HG02763 (cell line): ENCODE measurements at regions not wholly inside any gene's neighbourhood (a gene's known extent, or its start where the extent isn't known, plus 50 kb on each side); places are given as distances from the start of the nearest gene placed in this dataset.
"Not testable (repeated sequence)": the region's sequence is repeated elsewhere in the genome, so short reads cannot be mapped to it uniquely, and the experiment has no call there.

Source experiments
- ATAC-seq: cut with Tn5 transposase; IDR thresholded peaks from one replicate; pipeline ENCODE4 v1.9.1; 2021; ENCODE audit warnings: mild to moderate bottlenecking, moderate library complexity; ENCODE audit not compliant: unreplicated experiment

DNA sequence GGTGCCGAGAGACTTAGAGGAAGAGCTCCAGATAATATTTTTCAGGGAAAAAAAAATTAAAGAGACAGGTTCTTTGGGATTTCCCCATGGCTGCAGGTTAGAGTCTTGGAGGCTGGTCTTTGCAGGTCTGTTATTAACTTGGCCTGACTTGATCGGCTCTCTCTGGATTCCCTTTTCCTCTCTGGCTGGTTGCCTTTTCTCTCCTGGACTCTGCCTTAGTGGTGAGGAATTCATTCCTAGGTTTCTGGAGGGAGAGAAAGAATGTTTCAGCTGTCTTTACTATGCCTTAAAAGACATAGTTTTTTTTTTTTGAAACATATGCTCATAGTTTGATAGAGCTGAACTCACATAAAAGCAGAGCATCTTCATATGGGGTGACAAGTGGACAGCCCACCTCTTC lies 336.3 kb downstream of the BMP4 start:
- ATAC-seq: no peak

DNA sequence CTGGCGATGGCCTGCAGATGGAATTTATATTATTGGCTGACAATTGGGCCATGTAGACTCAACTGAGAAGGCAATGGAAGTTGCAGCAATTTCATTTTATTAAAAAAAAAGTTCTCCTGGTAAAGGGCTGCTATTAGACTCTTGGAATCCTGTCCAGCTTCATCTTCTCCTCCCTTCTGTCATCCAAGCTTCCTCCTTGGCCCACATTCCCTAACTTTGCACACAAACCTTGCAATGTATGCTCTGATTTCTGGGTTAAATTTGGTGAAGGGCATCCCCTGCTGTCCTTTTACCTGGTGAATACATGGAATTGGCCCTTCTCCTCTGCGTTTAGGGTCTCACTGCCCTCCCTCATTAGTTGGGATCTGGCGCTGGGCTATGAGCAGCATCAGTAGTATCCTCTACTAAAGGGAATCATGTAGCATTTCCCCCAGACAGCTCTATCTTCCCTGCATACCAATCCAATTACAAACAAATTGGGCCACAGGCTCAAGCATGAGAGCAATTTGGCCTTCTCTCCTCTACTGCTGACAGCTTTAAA lies 336.9 kb downstream of the BMP4 start:
- no peak for ATAC-seq

- not testable (repeated sequence) for ATAC-seq
These were observed 340.1 kb downstream of the BMP4 start for GRCh38 chr14:53616536-53616935.

GRCh38 chr14:53615252-53615651 lies 341.4 kb downstream of the BMP4 start:
- no peak for ATAC-seq

- ATAC-seq: peak; percentile 96
These were observed 343.0 kb downstream of the BMP4 start for GRCh38 chr14:53613404-53614253.

DNA sequence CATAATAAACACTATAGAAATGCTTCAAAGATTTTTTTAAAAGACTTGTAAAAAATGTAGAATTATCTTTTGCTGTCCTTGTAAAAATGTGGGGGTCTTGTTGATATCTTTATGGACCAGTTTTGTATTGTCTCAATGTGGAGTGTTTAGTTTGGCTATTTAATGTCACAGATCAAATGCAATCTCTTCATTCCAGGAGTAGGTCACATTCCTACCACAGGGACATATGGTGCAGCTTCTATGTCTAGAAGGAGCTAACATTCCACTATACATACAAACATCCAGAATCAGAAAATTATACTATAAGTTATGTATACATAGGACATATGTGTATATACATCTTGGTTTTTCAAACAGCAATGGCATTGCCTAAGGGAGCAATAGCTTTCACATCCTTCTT lies 345.7 kb downstream of the BMP4 start:
- ATAC-seq: no peak

GRCh38 chr14:53609009-53609408 lies 347.6 kb downstream of the BMP4 start:
- no peak for ATAC-seq

DNA sequence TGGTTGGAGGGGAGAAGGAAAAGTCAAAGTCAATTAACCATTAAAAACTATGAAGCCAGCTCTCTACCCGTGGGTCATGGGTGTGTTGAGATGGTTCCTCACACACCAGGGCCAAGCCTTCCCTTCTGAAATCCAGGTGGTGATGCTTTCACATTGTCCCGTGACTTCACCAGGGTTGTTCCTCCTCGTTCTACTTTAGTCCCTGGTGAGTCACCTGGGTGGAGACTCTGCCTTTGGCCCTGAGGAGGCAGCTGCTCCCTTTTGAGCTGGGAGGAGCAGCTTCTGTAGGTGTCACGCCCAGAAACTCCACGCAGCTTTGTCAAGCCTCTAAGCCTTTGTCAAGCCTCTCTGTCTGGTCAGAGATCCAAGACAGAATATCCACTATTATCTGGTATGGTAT lies 348.3 kb downstream of the BMP4 start:
- ATAC-seq: peak; percentile 47

DNA sequence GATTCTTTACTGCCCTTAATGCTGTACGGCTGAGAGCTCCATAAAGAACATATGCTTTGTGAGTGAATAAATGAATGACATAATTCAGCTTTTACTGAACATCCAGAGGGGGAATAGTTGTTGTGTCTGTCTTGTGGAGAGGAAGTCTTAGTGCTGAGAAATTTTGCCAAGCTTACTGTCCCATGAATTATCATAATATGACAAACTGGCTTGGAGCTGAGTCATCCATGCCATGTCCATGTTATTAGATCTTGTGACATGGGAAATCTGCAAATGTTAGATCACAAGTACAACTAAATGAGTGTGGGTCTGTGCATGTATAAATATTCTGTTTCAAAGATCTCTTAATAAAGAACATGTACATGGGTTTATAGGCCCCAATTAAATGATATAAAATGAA lies 350.4 kb downstream of the BMP4 start:
- no peak for ATAC-seq

- ATAC-seq: no peak
These were observed 351.1 kb downstream of the BMP4 start for GRCh38 chr14:53605562-53605961.

GRCh38 chr14:53603994-53604393 lies 352.6 kb downstream of the BMP4 start:
- no peak for ATAC-seq

DNA sequence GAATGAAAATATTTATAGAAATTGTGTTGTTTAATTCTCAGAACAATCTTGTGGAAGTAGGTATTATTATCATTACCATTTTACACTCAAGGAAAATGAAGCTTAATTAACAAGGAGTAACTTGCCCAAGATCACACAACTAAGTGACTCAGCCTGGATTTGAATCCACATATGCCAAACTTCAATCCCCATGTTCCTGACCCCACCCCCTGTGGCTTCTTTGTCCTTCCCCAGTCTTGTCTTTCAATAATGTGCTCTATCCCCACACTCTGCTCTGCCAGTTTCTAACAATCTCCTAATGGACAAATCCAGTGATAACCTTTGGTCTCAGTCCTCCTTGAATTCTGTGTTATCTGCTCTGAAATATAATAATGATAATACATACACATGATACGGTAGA lies 355.2 kb downstream of the BMP4 start:
- no peak for ATAC-seq

DNA sequence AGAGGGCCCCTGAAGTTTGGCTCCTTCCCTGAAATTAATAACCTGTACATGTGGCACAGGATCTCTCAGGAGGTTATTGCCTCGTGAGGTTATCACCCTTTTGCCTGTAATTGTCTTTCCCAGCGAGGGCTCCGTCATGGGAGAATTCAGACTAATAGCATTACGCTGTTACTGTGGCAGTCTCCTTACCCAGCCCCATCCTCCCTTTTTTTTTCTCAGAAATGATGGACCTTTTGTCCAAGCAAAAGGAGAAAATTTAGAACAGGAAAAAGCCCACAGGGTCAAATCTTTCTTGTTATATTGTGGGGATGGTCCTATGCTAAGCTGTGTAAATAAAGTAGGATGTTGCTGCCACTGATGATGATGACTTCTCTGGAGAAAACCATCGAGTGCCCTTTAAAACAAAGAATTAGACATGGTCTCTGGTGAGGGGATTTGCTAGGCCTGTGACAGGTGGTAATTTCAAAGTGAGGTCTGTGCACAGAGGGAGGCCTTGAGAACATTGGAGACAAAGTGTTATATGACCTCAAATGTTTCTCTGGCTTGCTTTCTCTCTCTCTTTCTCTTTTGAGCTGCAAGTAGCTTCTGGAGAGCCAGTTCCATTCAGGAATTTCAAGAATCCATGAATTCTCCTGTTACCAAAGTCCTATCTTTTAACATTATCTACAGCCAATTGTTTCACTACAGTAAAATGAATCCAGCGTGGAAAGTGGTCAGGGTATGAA lies 357.2 kb downstream of the BMP4 start:
- ATAC-seq: no peak

DNA sequence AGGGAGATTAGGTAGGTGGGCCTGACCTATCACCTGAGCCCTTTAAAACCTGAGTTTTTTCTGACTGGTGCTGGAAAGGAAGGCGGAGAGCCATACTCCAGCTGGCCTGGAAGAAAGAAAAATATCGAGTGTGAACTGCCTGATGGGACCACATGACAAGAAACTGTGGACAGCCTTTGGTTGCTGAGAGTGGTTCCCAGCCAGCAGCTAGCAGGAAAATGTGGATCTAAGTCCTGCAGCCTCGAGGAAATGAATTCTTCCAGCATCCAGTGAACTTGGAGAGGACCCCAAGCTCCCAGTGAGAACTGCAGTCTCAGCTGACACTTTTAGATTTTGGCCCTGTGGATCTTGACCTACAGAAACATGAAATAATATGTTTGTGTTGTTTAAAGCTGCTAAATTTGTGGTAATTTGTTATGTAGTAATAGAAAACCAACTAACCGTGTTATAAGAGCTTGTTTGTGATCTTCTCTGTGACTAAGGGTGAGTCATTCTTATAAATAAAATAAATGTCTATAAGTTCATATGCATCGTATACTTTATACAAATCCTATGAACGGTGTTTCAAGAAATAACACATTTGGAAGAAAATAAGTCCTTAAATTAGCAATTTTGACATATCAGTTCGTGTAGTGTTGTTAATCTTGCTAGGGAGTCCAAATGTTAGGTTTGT lies 359.6 kb downstream of the BMP4 start:
- ATAC-seq: no peak

DNA sequence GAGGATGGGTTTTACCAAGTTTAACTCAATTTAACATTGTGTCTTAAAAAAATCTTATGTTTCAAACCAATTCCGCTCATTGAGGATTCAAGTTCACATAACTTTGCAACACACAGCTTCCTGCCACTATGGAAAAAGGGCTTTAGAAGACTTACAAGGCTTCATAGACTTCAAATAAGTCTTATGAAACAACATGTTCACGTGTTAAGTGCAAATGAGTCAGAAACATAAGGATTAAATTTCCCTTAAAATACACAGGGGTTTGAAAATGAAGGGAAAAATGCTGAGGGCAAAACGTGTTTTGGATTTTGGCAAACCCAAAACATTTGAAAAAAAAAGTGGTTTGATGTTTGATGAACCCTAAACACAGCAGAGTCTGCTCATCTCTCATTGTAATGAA lies 364.8 kb downstream of the BMP4 start:
- ATAC-seq: no peak

DNA sequence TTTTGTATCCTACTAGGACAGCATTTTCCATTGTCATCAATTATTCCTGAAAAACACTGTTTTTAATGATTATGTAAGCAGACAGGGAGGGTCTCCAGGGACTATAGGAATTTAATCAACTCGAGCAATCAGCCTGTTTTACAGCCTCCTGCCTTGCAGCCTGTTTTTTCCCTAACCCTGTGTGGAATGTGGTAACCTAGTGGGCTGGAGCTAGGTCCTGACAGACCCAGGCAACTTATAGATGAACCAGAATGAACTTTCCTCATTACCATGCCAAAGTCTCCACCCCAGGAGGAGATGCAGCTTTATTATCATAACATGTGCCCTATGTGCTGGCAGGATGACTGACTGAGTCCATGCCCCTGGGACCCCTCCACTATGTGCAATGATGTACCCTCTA lies 375.1 kb downstream of the BMP4 start:
- no peak for ATAC-seq

DNA sequence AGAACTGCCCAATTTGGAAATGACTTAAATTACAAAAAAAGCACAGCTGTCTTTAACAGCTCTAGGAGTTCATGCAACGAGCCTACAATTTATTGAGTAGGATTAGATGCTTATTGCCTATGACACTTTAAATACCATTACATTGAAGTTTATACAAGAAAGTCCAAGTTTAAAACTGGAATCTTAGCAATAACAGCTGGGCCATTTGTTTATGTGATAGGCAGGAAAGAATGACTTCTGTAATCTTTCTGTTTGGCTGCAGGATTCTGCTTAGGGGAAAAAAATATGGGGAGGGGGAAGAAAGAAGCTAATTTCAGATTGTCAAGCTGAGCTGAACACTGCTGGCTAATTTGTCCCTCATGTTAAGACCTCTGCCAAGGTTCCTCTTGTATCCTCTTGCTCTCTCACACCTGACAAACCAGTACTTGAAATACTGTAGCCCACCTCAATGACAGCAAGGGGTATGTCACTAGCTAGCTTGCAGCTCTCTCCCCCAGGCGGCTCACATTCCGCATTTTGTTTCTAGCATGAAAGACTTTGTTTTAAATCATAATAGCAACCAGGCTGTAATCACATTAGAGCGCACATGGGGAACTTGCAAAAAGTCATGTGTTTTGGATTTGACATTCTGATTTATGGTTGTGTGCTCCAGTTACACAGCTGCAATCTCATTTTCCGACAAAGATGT lies 384.8 kb downstream of the BMP4 start:
- no peak for ATAC-seq

- ATAC-seq: peak; percentile 94
These were observed 385.9 kb downstream of the BMP4 start for GRCh38 chr14:53570411-53571387.

DNA sequence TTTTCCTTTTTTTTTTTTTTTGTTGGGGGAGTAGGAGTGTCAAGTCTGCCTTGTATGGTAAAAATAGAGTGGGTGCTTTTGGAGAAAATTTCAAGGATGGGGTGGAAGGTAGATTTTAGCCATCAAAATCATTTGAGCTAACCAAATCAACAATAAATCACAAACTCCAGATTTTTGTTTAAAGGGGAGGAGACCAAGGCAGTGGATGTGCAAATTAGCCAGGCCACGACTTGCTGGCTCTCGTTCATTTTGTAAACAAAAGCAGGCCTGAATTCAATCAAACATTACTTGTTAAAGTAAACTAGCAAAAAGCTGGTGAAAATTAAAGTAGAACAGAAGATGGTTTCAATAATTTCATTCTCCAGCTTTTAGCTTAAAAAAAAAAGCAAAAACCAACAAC lies 387.2 kb downstream of the BMP4 start:
- ATAC-seq: no peak
